ENCODE measurements at regions not wholly inside any gene's neighbourhood (a gene's known extent, or its start where the extent isn't known, plus 50 kb on each side); places are given as distances from the start of the nearest gene placed in this dataset.

DNA sequence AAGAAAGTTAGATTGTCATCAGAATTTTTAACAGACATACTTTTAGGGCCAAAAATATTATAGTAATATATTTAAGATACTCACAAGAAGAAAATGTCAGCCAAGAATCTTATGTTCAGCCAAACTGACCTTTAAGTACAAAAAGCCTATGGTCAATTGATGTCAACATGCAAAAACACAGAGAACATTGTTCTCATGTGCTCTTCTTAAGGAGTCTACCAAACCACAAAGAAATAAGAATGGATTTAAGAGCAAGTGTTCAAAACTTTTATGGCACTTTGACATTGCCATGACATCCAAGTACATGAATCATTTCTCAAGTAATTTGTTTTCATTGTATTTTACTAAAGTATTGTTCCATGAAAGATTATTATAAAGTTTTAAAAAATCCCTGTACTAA lies 180.4 kb downstream of the TMEM26 start:
- TF ChIP-seq POLR2AphosphoS5 (IDR thresholded peaks at IDR 0.05): no peak
- no peak overlapping the region for H3K4me3 ChIP-seq
- H3K27ac ChIP-seq: no peak overlapping the region
- no peak for DNase-seq (ENCODE audit: low spot score in 2 of 2)
- H3K36me3 ChIP-seq: no peaks in the 10 kb centered on the region
- H3K27me3 ChIP-seq: no peaks in the 10 kb centered on the region
- H3K4me1 ChIP-seq: no peaks in the 10 kb centered on the region
- no peaks in the 10 kb centered on the region for H3K9me3 ChIP-seq

GRCh38 chr10:61271127-61271780 lies 181.9 kb downstream of the TMEM26 start:
- DNase-seq (ENCODE audit: low spot score in 2 of 2): no peak
- H3K27me3 ChIP-seq: no peaks in the 10 kb centered on the region
- no peaks in the 10 kb centered on the region for H3K9me3 ChIP-seq
- no peaks in the 10 kb centered on the region for H3K4me1 ChIP-seq
- TF ChIP-seq POLR2AphosphoS5 (IDR thresholded peaks at IDR 0.05): no peak
- TF ChIP-seq EP300 (IDR thresholded peaks at IDR 0.05): no peak
- no peak for TF ChIP-seq CTCF (IDR thresholded peaks at IDR 0.05)
- TF ChIP-seq POLR2A (IDR thresholded peaks at IDR 0.05): no peak
- H3K4me3 ChIP-seq: no peak overlapping the region
- H3K36me3 ChIP-seq: no peaks in the 10 kb centered on the region
- WGBS: 42% methylated on average over 3 of the region's 3 CpGs
- H3K27ac ChIP-seq: no peak overlapping the region

DNA sequence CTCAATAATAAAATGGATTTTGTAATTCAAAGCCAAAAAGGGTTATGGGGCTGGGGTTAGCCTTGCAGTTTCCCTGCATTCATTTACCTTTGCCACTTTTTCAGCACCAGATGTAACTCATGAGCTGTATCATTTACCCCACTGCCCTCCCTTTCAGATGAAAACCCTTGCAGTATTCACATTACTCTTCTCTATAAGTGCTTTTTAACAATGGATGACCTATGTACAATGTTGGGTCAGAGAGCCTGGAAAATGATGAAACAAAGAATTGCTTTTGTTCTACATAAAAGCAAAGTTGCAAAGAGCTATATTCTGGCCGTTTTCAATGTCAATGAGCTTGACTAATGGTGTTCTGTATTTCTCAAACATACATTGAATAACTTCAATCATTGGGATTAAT lies 189.7 kb downstream of the TMEM26 start:
- TF ChIP-seq POLR2AphosphoS5 (IDR thresholded peaks at IDR 0.05) (no peak), POLR2A (IDR thresholded peaks at IDR 0.05) (no peak), CTCF (IDR thresholded peaks at IDR 0.05) (no peak), EP300 (IDR thresholded peaks at IDR 0.05) (no peak)
- Histone ChIP-seq H3K36me3 (no peaks in the 10 kb centered on the region), H3K27ac (no peak overlapping the region), H3K4me1 (no peaks in the 10 kb centered on the region), H3K27me3 (no peaks in the 10 kb centered on the region), H3K4me3 (no peak overlapping the region), H3K9me3 (no peaks in the 10 kb centered on the region)
- 77% methylated on average over 1 of the region's 1 CpG for WGBS
- no peak for DNase-seq (ENCODE audit: low spot score in 2 of 2)

DNA sequence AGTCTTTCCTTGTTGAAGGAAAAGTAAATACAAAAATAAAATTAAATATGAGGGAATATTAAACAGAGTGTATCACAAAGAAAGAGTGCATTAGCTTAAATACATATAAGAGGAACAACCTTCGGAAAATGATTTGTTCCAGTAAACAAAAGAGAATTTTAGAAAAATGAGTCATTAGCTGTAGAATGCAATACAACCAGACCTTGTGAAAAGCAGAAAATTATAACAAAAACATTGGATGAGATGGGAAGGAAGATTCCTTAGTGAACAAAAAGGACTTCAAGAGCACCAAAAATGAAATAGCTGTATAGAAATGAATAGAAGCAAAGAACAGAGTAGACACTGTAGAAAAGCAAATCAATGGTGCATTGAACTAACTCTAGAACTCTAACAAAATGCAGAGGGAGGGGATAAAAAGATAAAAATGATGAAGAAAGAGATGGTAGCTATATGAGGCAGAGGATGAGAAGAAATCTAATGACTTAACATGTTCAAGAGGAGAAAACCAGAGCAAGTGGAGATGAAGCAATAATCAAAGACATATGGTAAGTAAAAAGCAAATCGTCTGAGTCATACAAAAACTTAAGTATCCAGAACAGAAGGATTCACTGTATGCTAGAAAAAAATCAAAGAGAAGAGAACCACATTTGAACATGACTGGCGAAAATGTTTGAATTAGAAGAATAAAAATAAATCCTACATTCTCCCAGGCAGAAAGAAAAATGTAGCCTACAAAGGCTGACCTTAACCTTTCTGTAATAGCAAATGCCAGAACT lies 190.5 kb downstream of the TMEM26 start:
- DNase-seq (ENCODE audit: low spot score in 2 of 2): no peak
- Histone ChIP-seq H3K9me3 (no peaks in the 10 kb centered on the region), H3K36me3 (no peaks in the 10 kb centered on the region), H3K4me1 (no peaks in the 10 kb centered on the region), H3K27me3 (no peaks in the 10 kb centered on the region), H3K27ac (no peak overlapping the region), H3K4me3 (no peak overlapping the region)
- WGBS: 68% methylated on average over 3 of the region's 3 CpGs
- TF ChIP-seq POLR2AphosphoS5 (IDR thresholded peaks at IDR 0.05): no peak
- no peak for TF ChIP-seq EP300 (IDR thresholded peaks at IDR 0.05)
- no peak for TF ChIP-seq CTCF (IDR thresholded peaks at IDR 0.05)
- no peak for TF ChIP-seq POLR2A (IDR thresholded peaks at IDR 0.05)

DNA sequence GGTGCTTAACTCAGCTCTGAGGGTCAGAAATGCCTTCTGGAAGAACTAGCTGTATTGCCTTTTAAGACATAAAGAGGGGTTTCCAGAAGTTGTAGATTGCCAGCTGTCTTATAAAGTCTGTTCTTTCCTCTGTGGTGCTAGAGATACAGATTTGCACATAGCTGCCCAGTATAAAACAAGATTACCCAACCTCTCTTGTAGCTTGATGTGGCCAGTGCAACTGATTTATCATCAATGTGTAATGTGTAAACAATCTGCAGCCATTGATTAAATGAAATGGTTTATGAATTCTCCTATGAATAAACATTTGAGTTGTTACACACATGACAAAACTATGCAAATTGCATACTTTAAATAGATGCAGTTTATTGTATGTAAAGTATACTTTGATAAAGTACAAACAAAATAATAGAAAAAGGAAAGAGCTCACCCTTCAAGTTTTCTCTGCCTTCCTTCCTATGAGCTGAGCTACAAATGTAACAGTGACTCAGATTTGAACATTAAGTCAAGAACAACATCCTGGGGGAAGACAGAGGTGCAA lies 195.2 kb downstream of the TMEM26 start:
- TF ChIP-seq POLR2AphosphoS5 (IDR thresholded peaks at IDR 0.05) (no peak), EP300 (IDR thresholded peaks at IDR 0.05) (no peak), CTCF (IDR thresholded peaks at IDR 0.05) (no peak), POLR2A (IDR thresholded peaks at IDR 0.05) (no peak)

More for the DNA sequence above, 195.2 kb downstream of the TMEM26 start:
- no peak for DNase-seq (ENCODE audit: low spot score in 2 of 2)
- Histone ChIP-seq H3K4me3 (no peak overlapping the region), H3K9me3 (no peaks in the 10 kb centered on the region), H3K27me3 (no peaks in the 10 kb centered on the region), H3K36me3 (no peaks in the 10 kb centered on the region), H3K4me1 (no peaks in the 10 kb centered on the region), H3K27ac (no peak overlapping the region)

All from suprapubic skin (tissue), 4 donors.